ENCODE measurements at regions not wholly inside any gene's neighbourhood (a gene's known extent, or its start where the extent isn't known, plus 50 kb on each side); places are given as distances from the start of the nearest gene placed in this dataset.

- Mint-ChIP-seq H3K27ac (no peak overlapping the region), H3K9me3 (peaks cover 13% of the 10 kb centered on the region; the same call in 1 of the 2 replicates), H3K36me3 (no peaks in the 10 kb centered on the region; the same call in 1 of the 2 replicates), H3K4me1 (peaks cover 10% of the 10 kb centered on the region), H3K4me3 (no peak overlapping the region), H3K27me3 (ENCODE audit: low read depth) (peaks cover 14% of the 10 kb centered on the region)
- ATAC-seq = no peak
- no peak for DNase-seq (ENCODE audit: low spot score)
- POLR2A ChIA-PET = no interaction called here
- CTCF ChIA-PET = no interaction called here
- TF ChIP-seq NFATC4 (CRISPR knock-in tag; IDR thresholded peaks at IDR 0.05) (no peak), MAX (CRISPR knock-in tag; IDR thresholded peaks at IDR 0.05) (no peak), MYBL2 (CRISPR knock-in tag; IDR thresholded peaks at IDR 0.05) (no peak), ZNF121 (CRISPR knock-in tag; IDR thresholded peaks at IDR 0.05) (no peak), SMAD3 (CRISPR knock-in tag; IDR thresholded peaks at IDR 0.05; ENCODE audit: borderline replicate concordance) (no peak), E2F1 (CRISPR knock-in tag; IDR thresholded peaks at IDR 0.05) (no peak), JUN (CRISPR knock-in tag; IDR thresholded peaks at IDR 0.05) (no peak), ZNF219 (CRISPR knock-in tag; IDR thresholded peaks at IDR 0.05; ENCODE audit: borderline replicate concordance) (no peak), JAZF1 (CRISPR knock-in tag; IDR thresholded peaks at IDR 0.05) (no peak), HMGXB4 (CRISPR knock-in tag; IDR thresholded peaks at IDR 0.05) (no peak), IRF2 (CRISPR knock-in tag; IDR thresholded peaks at IDR 0.05; ENCODE audit: borderline replicate concordance, low read depth) (no peak), ATF3 (CRISPR knock-in tag; conservative IDR thresholded peaks at IDR 0.05) (no peak), ZNF425 (CRISPR knock-in tag; conservative IDR thresholded peaks at IDR 0.05) (no peak), ZNF512 (CRISPR knock-in tag; IDR thresholded peaks at IDR 0.05; ENCODE audit: borderline replicate concordance) (no peak), NR1H2 (CRISPR knock-in tag; IDR thresholded peaks at IDR 0.05) (no peak), ZNF423 (CRISPR knock-in tag; IDR thresholded peaks at IDR 0.05) (no peak), ZNF416 (CRISPR knock-in tag; IDR thresholded peaks at IDR 0.05) (no peak)
Observed at GRCh38 chr17:77811521-77811920, 147.0 kb upstream of the TNRC6C start.

- Mint-ChIP-seq H3K4me3 (no peak overlapping the region), H3K27ac (no peak overlapping the region), H3K4me1 (peaks cover 18% of the 10 kb centered on the region), H3K9me3 (peaks cover 13% of the 10 kb centered on the region; the same call in 1 of the 2 replicates), H3K27me3 (ENCODE audit: low read depth) (peaks cover 9% of the 10 kb centered on the region), H3K36me3 (no peaks in the 10 kb centered on the region)
- ChIA-PET CTCF (interaction anchor here (0.8 to 1.5 kb wide), 2 partner anchors 28 to 78 kb away, joined by 3 to 10 read pairs; no protein-coding TSS in a partner anchor), POLR2A (no interaction called here)
- no peak for TF ChIP-seq SOX15 (CRISPR knock-in tag; IDR thresholded peaks at IDR 0.05)
- TF ChIP-seq TEAD4 (CRISPR knock-in tag; IDR thresholded peaks at IDR 0.05) = no peak
- no peak for TF ChIP-seq ZMAT4 (CRISPR knock-in tag; IDR thresholded peaks at IDR 0.05)
- TF ChIP-seq ZBTB21 (CRISPR knock-in tag; IDR thresholded peaks at IDR 0.05; ENCODE audit: borderline replicate concordance) = no peak
- TF ChIP-seq ESRRA (CRISPR knock-in tag; IDR thresholded peaks at IDR 0.05; ENCODE audit: borderline replicate concordance) = no peak
- no peak for TF ChIP-seq USF1 (CRISPR knock-in tag; IDR thresholded peaks at IDR 0.05)
- no peak for TF ChIP-seq CBFB (CRISPR knock-in tag; IDR thresholded peaks at IDR 0.05; ENCODE audit: low read depth)
- TF ChIP-seq NR3C1 (CRISPR knock-in tag; conservative IDR thresholded peaks at IDR 0.05; ENCODE audit: low read depth) = no peak
- no peak for TF ChIP-seq ZNF671 (CRISPR knock-in tag; IDR thresholded peaks at IDR 0.05)
- no peak for DNase-seq (ENCODE audit: low spot score)
- no peak for ATAC-seq
Observed at GRCh38 chr17:77814091-77814772, 144.3 kb upstream of the TNRC6C start.

Data from WTC11 (cell line).